OCI-LY7 (cell line): ENCODE measurements at regions not wholly inside any gene's neighbourhood (a gene's known extent, or its start where the extent isn't known, plus 50 kb on each side); places are given as distances from the start of the nearest gene placed in this dataset.

Source experiments
- CTCF ChIP-seq: fragments of 200-600 bp; sonication (generic); conservative IDR thresholded peaks from 2 replicates; pipeline ENCODE4 v1.5.1; 2014; ENCODE audit warnings: mild to moderate bottlenecking, antibody characterized with exemption, low read length, moderate library complexity, mixed read lengths
- EZH2phosphoT487 ChIP-seq: fragments of 200-600 bp; sonication (generic); IDR thresholded peaks from 2 replicates; pipeline ENCODE4 v1.6.1; 2018; ENCODE audit warnings: low read depth, borderline replicate concordance, mild to moderate bottlenecking, mixed run types, antibody characterized with exemption, low read length, moderate library complexity, mixed read lengths

GRCh38 chr4:189002475-189002874, 863.2 kb downstream of the TRIML1 start:
- no peak for TF ChIP-seq CTCF
- TF ChIP-seq EZH2phosphoT487: no peak
